PC-3 (cell line): ENCODE measurements at regions not wholly inside any gene's neighbourhood (a gene's known extent, or its start where the extent isn't known, plus 50 kb on each side); places are given as distances from the start of the nearest gene placed in this dataset.

ENCODE experiments used
- ATAC-seq: fragments of 200-7000 bp; cut with Tn5 transposase; 2 replicates; pipeline ENCODE4 v1.9.1; 2020; ENCODE audit warnings: mild to moderate bottlenecking, moderate library complexity
- BruUV-seq: library from RNA; stranded (reverse); fragments of 400-500 nt; replicated peaks from 2 replicates; lab custom pipeline; 2021; lab: Mats Ljungman, UMichigan
- CTCF ChIA-PET: fragments of 300-600 bp; sonication (Branson Sonifier 250); formaldehyde crosslinking; loops from one replicate; lab custom pipeline; 2022; ENCODE audit warnings: antibody characterized with exemption; lab: Charles Lee
- POLR2A ChIA-PET: fragments of 300-600 bp; sonication (Branson Sonifier 250); formaldehyde crosslinking; loops from one replicate; lab custom pipeline; 2022; ENCODE audit warnings: antibody characterized with exemption; ENCODE audit not compliant: unreplicated experiment; lab: Charles Lee
- DNase-seq: peaks from one replicate; pipeline ENCODE4 v3.0.0-alpha.2; 2015
- H2AFZ ChIP-seq: fragments of 300-600 bp; sonication (generic); 2 replicates; pipeline ENCODE4 v1.6.0; 2016; ENCODE audit warnings: antibody characterized with exemption, low read length
- H3F3A ChIP-seq: fragments of 300-600 bp; sonication (generic); one replicate; pipeline ENCODE4 v1.6.0; 2017; ENCODE audit warnings: antibody characterized with exemption, low read length, control low read depth, mild to moderate bottlenecking; ENCODE audit not compliant: unreplicated experiment
- H3K27ac ChIP-seq: fragments of 300-600 bp; sonication (generic); 2 replicates; pipeline ENCODE4 v1.5.1; 2016; ENCODE audit warnings: mild to moderate bottlenecking, low read length
- H3K27me3 ChIP-seq: fragments of 300-600 bp; sonication (generic); 2 replicates; pipeline ENCODE4 v1.6.1; 2016; ENCODE audit warnings: low read length, mixed read lengths
- H3K36me3 ChIP-seq: fragments of 300-600 bp; sonication (generic); 2 replicates; pipeline ENCODE4 v1.6.1; 2016; ENCODE audit warnings: low read depth, mixed run types, low read length, mixed read lengths
- H3K4me1 ChIP-seq: fragments of 300-600 bp; sonication (generic); 2 replicates; pipeline ENCODE4 v1.5.1; 2016; ENCODE audit warnings: low read length; ENCODE audit not compliant: insufficient read depth
- H3K4me2 ChIP-seq: fragments of 300-600 bp; sonication (generic); 2 replicates; pipeline ENCODE4 v1.6.0; 2016; ENCODE audit warnings: low read length
- H3K4me3 ChIP-seq: fragments of 300-600 bp; sonication (generic); 2 replicates; pipeline ENCODE4 v1.5.1; 2016; ENCODE audit warnings: mild to moderate bottlenecking, low read length, mixed read lengths
- H3K79me2 ChIP-seq: fragments of 300-600 bp; sonication (generic); 2 replicates; pipeline ENCODE4 v1.6.1; 2017; ENCODE audit warnings: low read length, mixed read lengths
- H3K9ac ChIP-seq: fragments of 300-600 bp; sonication (generic); 2 replicates; pipeline ENCODE4 v1.6.0; 2016; ENCODE audit warnings: mild to moderate bottlenecking, low read length
- H3K9me2 ChIP-seq: fragments of 300-600 bp; sonication (generic); replicated peaks from 2 replicates; pipeline ENCODE4 v1.6.1; 2016; ENCODE audit warnings: mixed run types, low read length, mixed read lengths
- H3K9me3 ChIP-seq: fragments of 300-600 bp; sonication (generic); 2 replicates; pipeline ENCODE4 v1.6.1; 2016; ENCODE audit warnings: low read length, mixed read lengths
- H4K20me1 ChIP-seq: fragments of 300-600 bp; sonication (generic); 2 replicates; pipeline ENCODE4 v1.6.1; 2016; ENCODE audit warnings: low read length, mixed read lengths
- CTCF ChIP-seq: fragments of 300-600 bp; sonication (generic); conservative IDR thresholded peaks from 2 replicates; pipeline ENCODE4 v1.5.1; 2017; ENCODE audit warnings: antibody characterized with exemption, low read depth, mild to moderate bottlenecking, low read length
- EZH2 ChIP-seq: fragments of 300-600 bp; sonication (generic); IDR thresholded peaks from one replicate; pipeline ENCODE4 v1.6.1; 2017; ENCODE audit warnings: antibody characterized with exemption, mild to moderate bottlenecking, low read length; ENCODE audit not compliant: unreplicated experiment
- EZH2phosphoT487 ChIP-seq: fragments of 300-600 bp; sonication (generic); IDR thresholded peaks from 2 replicates; pipeline ENCODE4 v1.6.1; 2018; ENCODE audit warnings: mild to moderate bottlenecking, antibody characterized with exemption, low read length, borderline replicate concordance
- intact Hi-C: fragments of 100-400 bp; cut with micrococcal nuclease; formaldehyde crosslinking; loops from 2 replicates; pipeline ENCODE4 v1.9.0; 2023

GRCh38 chr9:28320616-28321015 lies 747.3 kb upstream of the C9orf72 start:
- POLR2A ChIA-PET, result no interaction called here
- Histone ChIP-seq H3K79me2 (no peaks in the 10 kb centered on the region), H3F3A (no peaks in the 10 kb centered on the region), H3K36me3 (no peaks in the 10 kb centered on the region), H3K9me3 (no peaks in the 10 kb centered on the region), H3K9me2 (no peaks in the 10 kb centered on the region), H3K4me2 (no peak overlapping the region), H3K9ac (no peak overlapping the region), H3K27ac (no peak overlapping the region), H4K20me1 (no peaks in the 10 kb centered on the region), H2AFZ (no peak overlapping the region), H3K4me3 (no peak overlapping the region), H3K4me1 (no peaks in the 10 kb centered on the region), H3K27me3 (no peaks in the 10 kb centered on the region)
- CTCF ChIA-PET, result no interaction called here
- TF ChIP-seq EZH2 (no peak), EZH2phosphoT487 (no peak), CTCF (no peak)
- no TSS peak for BruUV-seq
- no peak for ATAC-seq
- DNase-seq, result no peak
- intact Hi-C loops, result no loop called here

GRCh38 chr9:28329323-28329722 lies 756.0 kb upstream of the C9orf72 start:
- Histone ChIP-seq H3K4me2 (no peak overlapping the region), H3F3A (no peaks in the 10 kb centered on the region), H4K20me1 (no peaks in the 10 kb centered on the region), H3K4me1 (no peaks in the 10 kb centered on the region), H3K36me3 (no peaks in the 10 kb centered on the region), H3K4me3 (no peak overlapping the region), H3K27me3 (no peaks in the 10 kb centered on the region), H3K9ac (no peak overlapping the region), H3K27ac (no peak overlapping the region), H3K9me3 (no peaks in the 10 kb centered on the region), H3K79me2 (no peaks in the 10 kb centered on the region), H2AFZ (no peak overlapping the region), H3K9me2 (no peaks in the 10 kb centered on the region)
- ATAC-seq (no peak), DNase-seq (no peak)
- intact Hi-C loops, result no loop called here
- no TSS peak for BruUV-seq
- ChIA-PET POLR2A (no interaction called here), CTCF (interaction anchor here (0.5 kb wide), 1 partner anchor 116 kb away, joined by 3 read pairs; no protein-coding TSS in a partner anchor)
- TF ChIP-seq EZH2phosphoT487, result no peak
- TF ChIP-seq EZH2, result no peak
- TF ChIP-seq CTCF, result no peak

- ATAC-seq (peak; percentile 66), DNase-seq (no peak)
- H3K4me2 ChIP-seq, result peak overlapping the region; percentile 38; the same call in 1 of the 2 replicates
- no peak overlapping the region; the same call in 1 of the 2 replicates for H2AFZ ChIP-seq
- H3K36me3 ChIP-seq, result no peaks in the 10 kb centered on the region
- no peaks in the 10 kb centered on the region for H3K4me1 ChIP-seq
- no peaks in the 10 kb centered on the region for H3K27me3 ChIP-seq
- H3K79me2 ChIP-seq, result no peaks in the 10 kb centered on the region
- intact Hi-C loops, result no loop called here
- H4K20me1 ChIP-seq, result no peaks in the 10 kb centered on the region
- H3K9ac ChIP-seq, result no peak overlapping the region
- no TSS peak for BruUV-seq
- POLR2A ChIA-PET, result no interaction called here
- CTCF ChIA-PET, result no interaction called here
- TF ChIP-seq EZH2phosphoT487 (no peak), CTCF (no peak), EZH2 (no peak)
- no peaks in the 10 kb centered on the region for H3F3A ChIP-seq
- H3K9me2 ChIP-seq, result no peaks in the 10 kb centered on the region
- H3K9me3 ChIP-seq, result no peaks in the 10 kb centered on the region
- no peak overlapping the region; the same call in 1 of the 2 replicates for H3K4me3 ChIP-seq
- no peak overlapping the region for H3K27ac ChIP-seq
These were observed 759.4 kb upstream of the C9orf72 start for GRCh38 chr9:28332648-28333047.
